NCI-H345 (cell line): ENCODE measurements at regions not wholly inside any gene's neighbourhood (a gene's known extent, or its start where the extent isn't known, plus 50 kb on each side); places are given as distances from the start of the nearest gene placed in this dataset.

Experiments used
- DNase-seq: peaks from one replicate; lab custom pipeline; 2025; lab: John Stamatoyannopoulos, UW

- peak; percentile 0 for DNase-seq
These were observed 221.0 kb upstream of the EOMES start for GRCh38 chr3:27943106-27943505.

- no peak for DNase-seq
These were observed 223.1 kb upstream of the EOMES start for GRCh38 chr3:27945229-27945628.

GRCh38 chr3:27960133-27960532 lies 238.0 kb upstream of the EOMES start:
- no peak for DNase-seq

GRCh38 chr3:27963519-27963918 lies 241.4 kb upstream of the EOMES start:
- no peak for DNase-seq

- DNase-seq: peak; percentile 9
These were observed 249.5 kb upstream of the EOMES start for GRCh38 chr3:27971600-27971999.

GRCh38 chr3:27976933-27977332 lies 254.8 kb upstream of the EOMES start:
- no peak for DNase-seq

GRCh38 chr3:27978440-27978839 lies 256.3 kb upstream of the EOMES start:
- DNase-seq: no peak

- DNase-seq: no peak
These were observed 255.9 kb upstream of the CMC1 start for GRCh38 chr3:27985369-27986035.

GRCh38 chr3:27986234-27986879 lies 255.1 kb upstream of the CMC1 start:
- no peak for DNase-seq

- no peak for DNase-seq
These were observed 251.1 kb upstream of the CMC1 start for GRCh38 chr3:27990324-27990723.

GRCh38 chr3:27990837-27991236 lies 250.6 kb upstream of the CMC1 start:
- DNase-seq: no peak

GRCh38 chr3:27993051-27993450 lies 248.4 kb upstream of the CMC1 start:
- peak; percentile 19 for DNase-seq

GRCh38 chr3:28000608-28001007 lies 240.8 kb upstream of the CMC1 start:
- no peak for DNase-seq

GRCh38 chr3:28008235-28008634 lies 233.2 kb upstream of the CMC1 start:
- no peak for DNase-seq

- no peak for DNase-seq
These were observed 228.6 kb upstream of the CMC1 start for GRCh38 chr3:28012830-28013229.

GRCh38 chr3:28013864-28014473 lies 227.4 kb upstream of the CMC1 start:
- no peak for DNase-seq

- peak; percentile 0 for DNase-seq
These were observed 222.3 kb upstream of the CMC1 start for GRCh38 chr3:28018925-28019718.

- no peak for DNase-seq
These were observed 221.7 kb upstream of the CMC1 start for GRCh38 chr3:28019740-28020139.

GRCh38 chr3:28022916-28023315 lies 218.5 kb upstream of the CMC1 start:
- no peak for DNase-seq

- no peak for DNase-seq
These were observed 212.9 kb upstream of the CMC1 start for GRCh38 chr3:28028554-28028953.

GRCh38 chr3:28033059-28033784 lies 208.2 kb upstream of the CMC1 start:
- DNase-seq: no peak
